ENCODE measurements at regions not wholly inside any gene's neighbourhood (a gene's known extent, or its start where the extent isn't known, plus 50 kb on each side); places are given as distances from the start of the nearest gene placed in this dataset.
A peak's percentile ranks its signal among the peaks of the same experiment; 100 is the strongest.

GRCh38 chr18:44495151-44495550 is 185.5 kb upstream of the SETBP1 start:
- no peak overlapping the region for H2BK120ac ChIP-seq (ENCODE audit: insufficient read depth, low read length, poor library complexity)
- no peaks in the 10 kb centered on the region for H3K36me3 ChIP-seq (ENCODE audit: control insufficient read depth in 1 of 2, insufficient read depth in 2 of 2, low read length in 2 of 2)
- no peak overlapping the region for H3K18ac ChIP-seq (ENCODE audit: low read length)
- no peak overlapping the region for H3K9ac ChIP-seq (ENCODE audit: low read length)
- H3K27ac ChIP-seq (ENCODE audit: low read depth, low read length): no peak overlapping the region
- H2BK5ac ChIP-seq (ENCODE audit: low read depth, low read length, poor library complexity): no peak overlapping the region
- no peak overlapping the region for H3K4me3 ChIP-seq (ENCODE audit: low read depth, low read length)
- no peaks in the 10 kb centered on the region for H3K9me3 ChIP-seq (ENCODE audit: insufficient read depth, low read depth, low read length)
- H3K14ac ChIP-seq (ENCODE audit: low read length): no peak overlapping the region
- H3K27me3 ChIP-seq (ENCODE audit: insufficient read depth, low read length): no peaks in the 10 kb centered on the region
- H2BK12ac ChIP-seq (ENCODE audit: low read length): no peak overlapping the region
- peak; percentile 71 to 94 for DNase-seq
- 100% methylated on average over 3 of the region's 5 CpGs for WGBS (ENCODE audit: extremely low coverage, insufficient coverage, insufficient read length)
- H4K8ac ChIP-seq (ENCODE audit: low read depth, low read length): no peak overlapping the region
- H4K91ac ChIP-seq (ENCODE audit: low read depth, low read length): no peak overlapping the region
- no peak overlapping the region for H3K23ac ChIP-seq (ENCODE audit: low read length)
- no peak overlapping the region for H4K12ac ChIP-seq (ENCODE audit: low read depth, low read length)
- no peaks in the 10 kb centered on the region for H3K79me2 ChIP-seq (ENCODE audit: control insufficient read depth, insufficient read depth, low read length, poor library complexity)
- no peak overlapping the region for H3K4ac ChIP-seq (ENCODE audit: low read depth, low read length)
- no peak overlapping the region for H2AFZ ChIP-seq (ENCODE audit: insufficient read depth, low read length, poor library complexity)
- no peaks in the 10 kb centered on the region for H3K4me1 ChIP-seq (ENCODE audit: control insufficient read depth in 1 of 2, insufficient read depth in 2 of 2, low read length in 2 of 2)
- no peak overlapping the region for H2AK5ac ChIP-seq (ENCODE audit: low read length)
- no peak overlapping the region for H3K4me2 ChIP-seq (ENCODE audit: low read length)
- H3K79me1 ChIP-seq (ENCODE audit: low read length): no peaks in the 10 kb centered on the region

GRCh38 chr18:44497311-44497710 is 183.4 kb upstream of the SETBP1 start:
- Histone ChIP-seq H3K79me1 (ENCODE audit: low read length) (no peaks in the 10 kb centered on the region), H4K8ac (ENCODE audit: low read depth, low read length) (no peak overlapping the region), H3K27me3 (ENCODE audit: insufficient read depth, low read length) (no peaks in the 10 kb centered on the region), H3K14ac (ENCODE audit: low read length) (no peak overlapping the region), H2BK12ac (ENCODE audit: low read length) (no peak overlapping the region), H2AK5ac (ENCODE audit: low read length) (no peak overlapping the region), H3K4me3 (ENCODE audit: low read depth, low read length) (no peak overlapping the region), H2BK120ac (ENCODE audit: insufficient read depth, low read length, poor library complexity) (no peak overlapping the region), H3K4me2 (ENCODE audit: low read length) (no peak overlapping the region), H3K36me3 (ENCODE audit: control insufficient read depth in 1 of 2, insufficient read depth in 2 of 2, low read length in 2 of 2) (no peaks in the 10 kb centered on the region), H3K18ac (ENCODE audit: low read length) (no peak overlapping the region), H3K23ac (ENCODE audit: low read length) (no peak overlapping the region), H2AFZ (ENCODE audit: insufficient read depth, low read length, poor library complexity) (no peak overlapping the region), H3K9ac (ENCODE audit: low read length) (no peak overlapping the region), H3K4ac (ENCODE audit: low read depth, low read length) (no peak overlapping the region), H3K9me3 (ENCODE audit: insufficient read depth, low read depth, low read length) (no peaks in the 10 kb centered on the region), H4K12ac (ENCODE audit: low read depth, low read length) (no peak overlapping the region), H3K4me1 (ENCODE audit: control insufficient read depth in 1 of 2, insufficient read depth in 2 of 2, low read length in 2 of 2) (no peaks in the 10 kb centered on the region), H4K91ac (ENCODE audit: low read depth, low read length) (no peak overlapping the region), H3K79me2 (ENCODE audit: control insufficient read depth, insufficient read depth, low read length, poor library complexity) (no peaks in the 10 kb centered on the region), H2BK5ac (ENCODE audit: low read depth, low read length, poor library complexity) (no peak overlapping the region), H3K27ac (ENCODE audit: low read depth, low read length) (no peak overlapping the region)
- WGBS (ENCODE audit: extremely low coverage, insufficient coverage, insufficient read length): no CpG with 5 or more reads among the region's 3 CpGs
- no peak for DNase-seq

- no CpG with 5 or more reads among the region's 3 CpGs for WGBS (ENCODE audit: extremely low coverage, insufficient coverage, insufficient read length)
- no peak overlapping the region for H2BK12ac ChIP-seq (ENCODE audit: low read length)
- no peaks in the 10 kb centered on the region for H3K36me3 ChIP-seq (ENCODE audit: control insufficient read depth in 1 of 2, insufficient read depth in 2 of 2, low read length in 2 of 2)
Measured at GRCh38 chr18:44497757-44498490, 182.8 kb upstream of the SETBP1 start.

GRCh38 chr18:44500808-44501610 is 179.7 kb upstream of the SETBP1 start:
- H3K4ac ChIP-seq (ENCODE audit: low read depth, low read length): no peak overlapping the region
- DNase-seq: no peak
- H3K9ac ChIP-seq (ENCODE audit: low read length): no peak overlapping the region
- no peak overlapping the region for H3K23ac ChIP-seq (ENCODE audit: low read length)
- H2BK5ac ChIP-seq (ENCODE audit: low read depth, low read length, poor library complexity): no peak overlapping the region
- H3K79me2 ChIP-seq (ENCODE audit: control insufficient read depth, insufficient read depth, low read length, poor library complexity): no peaks in the 10 kb centered on the region
- no peaks in the 10 kb centered on the region for H3K79me1 ChIP-seq (ENCODE audit: low read length)
- no peaks in the 10 kb centered on the region for H3K4me1 ChIP-seq (ENCODE audit: control insufficient read depth in 1 of 2, insufficient read depth in 2 of 2, low read length in 2 of 2)
- H2BK12ac ChIP-seq (ENCODE audit: low read length): no peak overlapping the region
- H4K8ac ChIP-seq (ENCODE audit: low read depth, low read length): no peak overlapping the region
- H2AK5ac ChIP-seq (ENCODE audit: low read length): no peak overlapping the region
- no peak overlapping the region for H3K27ac ChIP-seq (ENCODE audit: low read depth, low read length)
- H3K14ac ChIP-seq (ENCODE audit: low read length): no peak overlapping the region
- no peaks in the 10 kb centered on the region for H3K36me3 ChIP-seq (ENCODE audit: control insufficient read depth in 1 of 2, insufficient read depth in 2 of 2, low read length in 2 of 2)
- H3K4me3 ChIP-seq (ENCODE audit: low read depth, low read length): no peak overlapping the region
- no peak overlapping the region for H2BK120ac ChIP-seq (ENCODE audit: insufficient read depth, low read length, poor library complexity)
- no peak overlapping the region for H4K12ac ChIP-seq (ENCODE audit: low read depth, low read length)
- no peak overlapping the region for H4K91ac ChIP-seq (ENCODE audit: low read depth, low read length)
- no peak overlapping the region for H3K18ac ChIP-seq (ENCODE audit: low read length)
- H3K27me3 ChIP-seq (ENCODE audit: insufficient read depth, low read length): no peaks in the 10 kb centered on the region
- H3K9me3 ChIP-seq (ENCODE audit: insufficient read depth, low read depth, low read length): no peaks in the 10 kb centered on the region
- H3K4me2 ChIP-seq (ENCODE audit: low read length): no peak overlapping the region
- H2AFZ ChIP-seq (ENCODE audit: insufficient read depth, low read length, poor library complexity): no peak overlapping the region
- no CpG with 5 or more reads among the region's 2 CpGs for WGBS (ENCODE audit: extremely low coverage, insufficient coverage, insufficient read length)

More at GRCh38 chr18:44497757-44498490, 182.8 kb upstream of the SETBP1 start:
- H4K8ac ChIP-seq (ENCODE audit: low read depth, low read length): no peak overlapping the region
- H3K4me3 ChIP-seq (ENCODE audit: low read depth, low read length): no peak overlapping the region
- H4K91ac ChIP-seq (ENCODE audit: low read depth, low read length): no peak overlapping the region
- no peak overlapping the region for H3K4ac ChIP-seq (ENCODE audit: low read depth, low read length)
- H3K27me3 ChIP-seq (ENCODE audit: insufficient read depth, low read length): no peaks in the 10 kb centered on the region
- H2AFZ ChIP-seq (ENCODE audit: insufficient read depth, low read length, poor library complexity): no peak overlapping the region
- H3K18ac ChIP-seq (ENCODE audit: low read length): no peak overlapping the region
- no peaks in the 10 kb centered on the region for H3K9me3 ChIP-seq (ENCODE audit: insufficient read depth, low read depth, low read length)
- H3K27ac ChIP-seq (ENCODE audit: low read depth, low read length): no peak overlapping the region
- H3K79me2 ChIP-seq (ENCODE audit: control insufficient read depth, insufficient read depth, low read length, poor library complexity): no peaks in the 10 kb centered on the region
- no peak overlapping the region for H3K4me2 ChIP-seq (ENCODE audit: low read length)
- H2AK5ac ChIP-seq (ENCODE audit: low read length): no peak overlapping the region
- no peak overlapping the region for H3K23ac ChIP-seq (ENCODE audit: low read length)
- H3K4me1 ChIP-seq (ENCODE audit: control insufficient read depth in 1 of 2, insufficient read depth in 2 of 2, low read length in 2 of 2): no peaks in the 10 kb centered on the region
- H3K14ac ChIP-seq (ENCODE audit: low read length): no peak overlapping the region
- no peak overlapping the region for H2BK5ac ChIP-seq (ENCODE audit: low read depth, low read length, poor library complexity)
- no peak for DNase-seq
- no peak overlapping the region for H4K12ac ChIP-seq (ENCODE audit: low read depth, low read length)
- no peaks in the 10 kb centered on the region for H3K79me1 ChIP-seq (ENCODE audit: low read length)
- H2BK120ac ChIP-seq (ENCODE audit: insufficient read depth, low read length, poor library complexity): no peak overlapping the region
- H3K9ac ChIP-seq (ENCODE audit: low read length): no peak overlapping the region

Measured in trophoblast cell (in vitro differentiated cells and primary cell).